ENCODE measurements at regions not wholly inside any gene's neighbourhood (a gene's known extent, or its start where the extent isn't known, plus 50 kb on each side); places are given as distances from the start of the nearest gene placed in this dataset.
A peak's percentile ranks its signal among the peaks of the same experiment; 100 is the strongest.

- H3K27ac ChIP-seq = no peak overlapping the region
- TF ChIP-seq CTCF (IDR thresholded peaks at IDR 0.05) = no peak
- TF ChIP-seq ZFX (IDR thresholded peaks at IDR 0.05; ENCODE audit: borderline replicate concordance) = no peak
Measured at GRCh38 chr21:41065539-41065938, 102.4 kb upstream of the BACE2 start.

GRCh38 chr21:41066086-41066938, 101.6 kb upstream of the BACE2 start:
- TF ChIP-seq ZFX (IDR thresholded peaks at IDR 0.05; ENCODE audit: borderline replicate concordance) (no peak), CTCF (IDR thresholded peaks at IDR 0.05) (no peak)
- no peak overlapping the region for H3K27ac ChIP-seq

GRCh38 chr21:41067709-41068108, 100.3 kb upstream of the BACE2 start:
- no peak overlapping the region for H3K27ac ChIP-seq
- TF ChIP-seq CTCF (IDR thresholded peaks at IDR 0.05) (no peak), ZFX (IDR thresholded peaks at IDR 0.05; ENCODE audit: borderline replicate concordance) (no peak)

- no peak overlapping the region for H3K27ac ChIP-seq
- no peak for TF ChIP-seq CTCF (IDR thresholded peaks at IDR 0.05)
- TF ChIP-seq ZFX (IDR thresholded peaks at IDR 0.05; ENCODE audit: borderline replicate concordance) = no peak
Measured at GRCh38 chr21:41068496-41068895, 99.5 kb upstream of the BACE2 start.

GRCh38 chr21:41068967-41069642, 98.9 kb upstream of the BACE2 start:
- no peak overlapping the region for H3K27ac ChIP-seq
- TF ChIP-seq ZFX (IDR thresholded peaks at IDR 0.05; ENCODE audit: borderline replicate concordance) (no peak), CTCF (IDR thresholded peaks at IDR 0.05) (peak; percentile 96)

GRCh38 chr21:41070284-41070683, 97.7 kb upstream of the BACE2 start:
- H3K27ac ChIP-seq = no peak overlapping the region
- TF ChIP-seq CTCF (IDR thresholded peaks at IDR 0.05) = no peak
- no peak for TF ChIP-seq ZFX (IDR thresholded peaks at IDR 0.05; ENCODE audit: borderline replicate concordance)

Measured in 22Rv1 (cell line).